ENCODE measurements at regions not wholly inside any gene's neighbourhood (a gene's known extent, or its start where the extent isn't known, plus 50 kb on each side); places are given as distances from the start of the nearest gene placed in this dataset.
"Not testable (repeated sequence)": the region's sequence is repeated elsewhere in the genome, so short reads cannot be mapped to it uniquely, and the experiment has no call there.

DNA sequence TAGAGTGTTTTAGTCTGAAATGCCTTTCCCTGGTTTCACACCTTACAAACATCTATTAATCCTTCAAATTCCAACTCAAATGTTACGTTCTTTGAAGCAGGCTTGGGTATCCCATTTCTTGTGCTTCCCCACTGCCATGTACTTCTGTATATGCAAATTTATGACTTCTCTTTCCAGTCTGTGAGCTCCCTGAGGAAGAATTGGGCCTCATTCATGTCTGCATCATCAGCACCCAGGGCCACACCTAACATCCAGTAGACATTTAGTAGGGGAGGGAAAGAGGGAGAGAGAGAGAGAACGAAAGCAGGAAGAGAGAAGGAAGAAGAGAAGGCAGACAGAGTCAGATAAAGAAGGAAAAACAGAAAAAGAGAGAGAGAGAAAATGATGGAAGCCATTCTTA, 53.3 kb upstream of the KY start:
- no peak for DNase-seq

DNA sequence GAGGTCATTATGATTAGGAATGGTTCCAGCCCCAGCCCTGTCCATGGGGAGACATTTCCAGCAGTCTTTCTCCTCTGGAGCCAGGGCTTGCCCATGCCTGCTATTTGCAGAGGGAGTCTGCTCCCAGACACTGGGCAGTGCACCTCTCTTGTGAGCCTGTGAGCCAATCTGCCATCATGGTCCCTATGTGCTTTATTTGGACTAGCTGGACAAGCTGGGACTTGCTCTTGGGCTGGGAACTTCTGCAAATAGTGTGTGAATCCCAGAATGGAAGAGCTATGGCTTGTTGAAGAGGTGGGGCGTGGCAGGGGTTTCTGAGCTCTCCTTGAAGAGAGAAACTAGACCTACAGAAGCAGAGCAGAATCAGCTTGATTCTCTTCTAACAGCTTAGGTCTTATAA, 53.7 kb upstream of the KY start:
- DNase-seq, result peak; percentile 59

DNA sequence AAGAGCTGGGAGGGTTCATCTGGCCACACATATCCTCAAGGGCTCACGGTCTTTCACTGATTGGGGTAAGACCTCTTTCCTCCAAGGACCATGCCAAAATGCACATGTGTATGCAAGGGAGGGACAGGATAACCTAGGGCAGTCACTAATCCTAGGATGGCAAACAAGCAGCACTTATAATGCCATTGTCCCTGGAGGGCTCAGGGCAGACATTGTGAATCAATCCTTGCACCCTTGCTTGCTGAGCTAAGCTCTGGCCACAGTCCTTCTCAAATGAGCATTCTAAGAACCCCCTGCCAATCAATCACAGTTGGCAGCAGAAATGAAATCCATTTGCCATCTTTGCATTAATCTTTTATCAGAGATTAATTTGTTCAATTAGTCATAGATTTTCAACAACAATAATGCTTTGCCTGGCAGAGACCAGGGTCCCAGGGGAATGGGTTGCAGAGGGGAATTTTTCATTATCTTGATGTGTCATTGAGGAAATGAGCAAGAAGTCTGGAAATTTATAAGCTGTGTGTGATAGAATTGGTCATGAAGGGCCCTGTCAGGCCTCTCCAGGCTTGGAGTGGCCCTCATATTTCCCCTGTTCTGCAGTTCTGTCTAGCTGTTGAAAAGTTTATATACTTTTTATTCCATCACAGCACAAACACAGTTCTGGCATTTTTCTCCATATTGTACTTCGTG, 57.2 kb upstream of the KY start:
- no peak for DNase-seq

DNA sequence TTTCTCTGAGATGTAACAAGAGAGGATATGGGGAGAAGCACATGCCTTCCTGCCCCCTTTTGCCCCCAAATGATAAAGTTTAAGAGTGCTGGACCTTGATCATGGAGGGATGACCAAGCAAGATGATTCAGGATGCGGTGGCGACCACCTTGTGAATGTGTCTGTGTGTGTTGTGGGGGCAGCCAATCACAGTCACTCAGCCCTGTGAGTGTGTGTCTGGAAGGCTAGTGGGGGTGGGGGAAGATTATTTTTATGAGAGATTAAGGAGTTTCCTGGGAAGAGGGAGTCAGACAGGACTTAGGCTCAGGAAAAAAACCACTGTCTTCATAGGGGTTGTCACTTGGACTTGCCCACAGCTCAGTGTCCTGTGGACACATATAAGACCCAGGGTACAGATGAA, 57.8 kb upstream of the KY start:
- DNase-seq, result no peak

DNA sequence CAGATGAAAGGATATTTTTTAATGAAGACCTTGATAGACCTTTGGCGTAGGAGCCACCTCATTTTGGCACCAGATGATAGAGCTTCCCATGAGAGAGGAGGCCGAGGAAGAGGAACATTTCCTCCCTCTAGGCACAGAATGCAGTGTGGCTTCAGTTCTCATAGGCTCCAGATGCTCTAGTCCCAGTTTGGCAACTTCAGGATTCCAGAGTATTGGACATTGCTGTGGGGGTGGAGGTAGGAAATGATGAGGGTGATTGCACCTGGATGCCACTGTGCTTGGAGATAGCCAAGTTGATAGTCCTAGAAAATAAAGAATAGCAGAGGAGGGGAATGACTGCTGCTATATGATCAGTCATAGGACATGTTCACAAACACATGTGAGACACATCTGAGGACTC, 58.3 kb upstream of the KY start:
- DNase-seq, result no peak

DNA sequence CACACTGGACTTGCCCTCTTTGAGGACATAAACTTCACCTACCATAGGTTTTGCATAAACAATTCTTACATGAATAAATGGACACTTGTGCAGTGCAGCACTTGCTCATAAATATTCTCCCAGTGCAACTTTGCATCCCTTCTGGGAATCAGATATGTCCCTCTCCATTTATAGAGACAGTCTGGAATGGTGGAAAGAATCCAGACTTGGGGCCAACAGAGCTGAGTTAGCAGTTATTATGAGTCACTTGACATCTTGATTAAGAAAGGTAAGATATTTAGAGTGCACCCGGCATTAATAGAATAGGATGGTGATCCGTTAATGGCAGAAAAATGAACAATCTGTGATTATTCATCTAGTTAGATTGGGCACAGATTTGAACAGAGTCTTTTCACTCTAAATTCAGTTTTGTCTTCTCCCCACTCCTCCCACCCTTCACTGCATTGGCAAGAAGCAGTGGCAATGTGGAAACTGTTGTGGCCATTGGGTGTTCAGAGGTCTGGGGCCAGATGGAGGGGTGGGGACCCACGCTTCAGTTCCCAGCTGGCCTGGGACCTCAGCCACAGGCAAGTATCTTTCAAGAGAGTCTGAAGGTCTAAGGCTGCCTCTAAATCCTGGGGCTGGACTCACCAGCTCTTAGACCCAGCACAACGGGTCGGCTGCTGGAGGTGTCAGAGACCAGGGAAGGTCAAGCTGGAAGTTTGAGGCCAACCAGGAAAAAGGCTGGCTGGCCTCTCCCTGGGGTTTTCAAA, 58.9 kb upstream of the KY start:
- DNase-seq, result no peak

DNA sequence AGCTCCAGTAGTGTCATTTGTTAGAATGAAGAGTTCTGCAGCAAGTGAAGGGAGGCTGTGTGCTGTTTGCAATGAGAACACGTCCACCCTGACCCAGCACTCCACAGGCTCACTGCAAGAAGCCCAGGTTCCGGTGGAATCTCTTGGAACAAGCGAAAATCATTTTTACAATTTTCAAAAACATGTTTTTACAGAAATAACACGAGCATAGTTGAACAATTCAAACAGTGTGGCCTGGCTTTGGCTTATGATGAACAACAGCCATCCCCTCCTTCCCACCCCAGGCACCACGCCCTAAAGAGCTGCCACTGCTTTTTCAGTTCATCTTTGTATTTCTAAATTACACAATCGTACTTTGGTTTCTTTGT, 59.5 kb upstream of the KY start:
- DNase-seq, result no peak

DNA sequence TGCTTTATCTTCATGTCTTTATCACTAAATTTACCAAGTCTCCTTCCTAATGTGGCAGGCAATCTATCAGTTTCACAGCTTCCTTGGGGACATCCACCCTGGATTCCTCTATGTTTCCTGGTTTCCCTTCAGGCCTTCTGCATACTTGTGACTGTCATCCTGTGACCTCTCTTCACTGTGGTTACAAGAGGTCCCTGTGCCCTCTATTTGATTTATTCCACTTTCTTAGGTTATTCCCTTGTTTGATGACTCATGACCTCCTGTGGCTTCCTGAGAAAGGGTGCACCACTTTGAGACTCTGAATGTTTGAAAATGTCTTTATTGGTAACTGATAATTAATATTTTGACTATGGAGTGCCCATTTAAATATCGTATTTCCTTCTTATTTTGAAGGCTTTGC, 60.5 kb upstream of the KY start:
- no peak for DNase-seq

DNA sequence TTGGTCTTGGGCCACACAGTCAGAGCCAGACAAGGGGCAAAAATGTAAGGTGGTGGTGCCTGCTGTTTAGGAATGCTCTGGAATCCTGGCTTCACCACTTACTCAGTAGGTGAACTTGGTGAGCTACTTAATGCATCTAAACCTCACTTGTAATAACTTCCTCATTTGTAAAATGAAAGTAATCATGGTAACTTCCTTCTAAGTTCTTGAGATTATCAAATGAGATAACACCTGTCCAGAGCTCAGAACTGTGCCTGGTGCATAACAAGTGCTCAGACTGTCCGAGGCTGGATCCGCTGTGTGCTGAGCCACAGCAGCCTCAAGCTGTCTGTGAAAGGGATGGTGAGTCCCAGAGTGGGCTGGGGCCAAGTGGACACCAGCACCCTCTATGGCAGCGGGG, 62.8 kb upstream of the KY start:
- no peak for DNase-seq

DNA sequence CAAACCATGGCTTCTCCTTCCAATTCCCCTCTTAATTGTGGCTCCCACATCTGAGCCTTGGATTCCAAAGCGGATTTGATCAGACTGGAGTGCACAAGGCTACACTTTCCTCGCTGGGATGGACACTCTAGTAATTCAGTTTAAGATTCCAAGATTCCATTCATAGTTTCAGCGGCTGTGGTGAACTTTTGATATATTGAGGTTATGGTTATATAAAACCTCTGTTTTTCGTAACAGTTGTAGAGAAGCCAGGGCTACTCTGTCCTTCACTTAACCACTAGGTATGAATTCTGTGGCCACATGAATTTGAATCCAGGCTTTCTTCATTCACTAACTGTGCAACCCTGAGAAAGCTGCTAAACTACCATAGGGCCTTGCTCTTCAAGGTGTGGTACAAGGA, 67.9 kb upstream of the KY start:
- DNase-seq, result no peak

DNA sequence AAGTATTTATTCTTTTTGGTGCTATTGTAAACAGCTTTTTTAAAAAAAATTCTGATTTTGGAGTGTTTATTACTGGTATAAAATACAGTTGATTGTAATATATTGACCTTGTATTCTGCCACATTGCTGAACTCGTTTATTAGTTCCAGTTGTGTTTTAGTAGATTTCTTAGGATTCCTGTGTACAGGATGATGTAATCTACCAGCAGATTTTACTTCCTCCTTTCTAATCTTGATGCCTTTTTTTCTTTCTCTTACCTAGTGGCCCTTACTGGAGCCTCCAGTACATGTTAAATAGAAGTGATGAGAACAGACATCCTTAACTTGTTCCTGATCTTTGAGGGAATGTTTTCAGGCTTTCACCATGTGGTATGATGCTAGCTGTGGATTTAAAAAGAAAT, 70.4 kb upstream of the KY start:
- DNase-seq, result no peak

DNA sequence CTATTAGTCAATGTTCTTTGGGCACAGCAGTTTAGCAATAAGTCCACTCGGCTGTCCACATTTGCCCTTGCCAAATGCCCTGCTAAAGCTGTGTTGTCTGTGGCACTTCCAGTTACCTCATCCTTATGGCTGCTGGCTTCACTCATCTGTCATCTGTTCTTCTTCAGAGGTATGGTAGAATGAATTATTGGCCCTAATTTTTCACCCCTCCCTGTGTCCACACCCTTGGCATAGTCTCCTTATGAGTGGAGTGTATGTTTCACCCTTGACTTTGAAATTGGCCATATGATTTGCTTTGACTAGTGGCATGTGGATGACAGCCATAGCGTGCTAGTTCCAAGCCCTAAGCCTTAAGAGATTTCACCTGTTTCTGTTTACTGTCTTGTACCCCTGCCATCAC, 72.1 kb upstream of the EPHB1 start:
- DNase-seq, result no peak

DNA sequence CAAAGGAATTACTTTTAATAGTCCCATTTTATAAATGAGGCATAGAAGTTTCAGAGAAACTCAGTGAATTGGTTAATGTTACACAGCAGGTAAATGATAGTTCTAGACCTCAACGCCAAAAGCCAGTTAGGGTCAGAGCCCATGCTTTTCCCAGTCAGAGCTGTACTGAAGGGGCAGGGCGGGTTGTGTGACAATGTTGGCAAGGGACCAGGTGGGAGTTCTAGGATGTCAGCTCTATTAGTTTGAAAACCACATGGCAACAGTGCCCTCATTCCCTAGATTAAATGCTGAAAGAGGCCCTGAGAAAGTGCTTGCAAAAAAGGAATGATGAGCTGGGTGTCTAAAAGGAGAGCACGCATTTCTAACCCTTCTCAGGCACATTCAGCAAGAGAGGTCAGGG, 65.4 kb upstream of the EPHB1 start:
- no peak for DNase-seq

DNA sequence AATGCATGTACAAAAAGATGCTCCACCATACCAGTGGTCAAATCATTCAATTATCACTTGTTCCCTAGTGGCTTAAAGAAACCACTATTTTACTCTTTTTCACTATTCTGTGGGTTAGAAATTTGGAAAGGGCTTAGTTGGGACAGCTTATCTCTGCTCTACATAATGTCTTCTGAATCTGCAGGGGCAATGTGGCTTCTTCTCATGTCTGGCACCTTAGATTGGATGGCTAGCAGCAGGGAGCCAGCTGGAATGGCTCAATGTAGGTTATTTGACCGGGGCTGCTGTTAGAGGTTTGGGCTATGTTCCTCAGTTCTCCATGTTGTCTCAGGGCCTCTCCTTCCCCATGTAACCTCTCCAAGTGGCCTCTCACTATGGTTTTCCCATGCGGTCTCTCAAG, 57.5 kb upstream of the EPHB1 start:
- no peak for DNase-seq

DNA sequence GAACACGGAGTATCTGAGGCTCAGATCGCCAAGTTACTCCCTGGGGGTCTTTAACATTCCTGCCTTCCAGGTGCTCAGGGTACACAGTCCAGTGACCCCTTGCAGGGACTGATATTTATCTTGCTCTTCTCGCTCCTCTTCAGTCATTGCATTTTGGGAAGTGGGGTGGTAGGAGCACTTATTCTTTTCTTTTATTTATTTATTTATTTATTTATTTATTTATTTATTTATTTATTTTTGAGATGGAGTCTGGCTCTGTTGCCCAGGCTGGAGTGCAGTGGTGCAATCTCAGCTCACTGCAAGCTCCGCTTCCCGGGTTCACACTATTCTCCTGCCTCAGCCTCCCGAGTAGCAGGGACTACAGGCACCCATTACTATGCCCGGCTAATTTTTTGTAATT, 55.0 kb upstream of the EPHB1 start:
- not testable (repeated sequence) for DNase-seq

DNA sequence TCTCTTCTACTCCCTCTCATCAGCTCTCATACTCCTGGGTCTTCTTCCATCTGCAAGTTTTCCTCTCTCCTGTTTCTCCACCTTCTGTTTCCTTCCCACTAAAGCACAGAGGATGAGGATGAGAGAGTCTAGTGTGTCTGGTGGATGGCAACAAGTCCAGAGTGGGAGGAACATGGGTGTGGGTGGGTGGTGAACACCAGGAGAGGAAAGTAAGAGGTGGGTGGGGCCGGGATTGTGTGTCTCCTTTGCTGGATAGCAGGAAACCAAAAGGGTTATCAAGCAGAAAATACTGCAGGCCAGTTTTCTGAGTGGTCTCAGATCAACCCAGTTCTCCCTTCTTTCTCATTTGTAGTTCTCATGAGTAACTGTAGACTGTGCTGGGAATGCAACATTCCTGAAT, 52.9 kb upstream of the EPHB1 start:
- no peak for DNase-seq

DNA sequence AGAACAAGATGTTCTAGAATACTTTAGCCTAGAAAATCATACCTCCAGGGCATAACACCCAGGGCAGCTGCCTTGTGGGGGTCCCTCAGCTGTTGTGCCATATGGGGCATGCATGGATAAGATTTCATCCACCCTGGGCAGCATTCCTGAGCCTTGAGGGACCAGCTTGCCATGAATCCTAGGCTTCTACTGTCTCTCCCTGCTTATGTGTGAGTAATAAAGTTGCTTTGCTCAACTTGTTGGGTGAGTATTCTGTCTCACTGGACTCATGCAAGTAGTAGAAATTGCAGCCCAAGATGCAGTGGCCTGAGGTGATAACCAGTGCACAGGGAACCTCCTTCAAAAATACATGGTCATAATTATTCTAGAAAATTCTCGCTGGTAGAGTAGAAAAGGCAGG, 52.1 kb upstream of the EPHB1 start:
- no peak for DNase-seq
